ENCODE measurements at regions not wholly inside any gene's neighbourhood (a gene's known extent, or its start where the extent isn't known, plus 50 kb on each side); places are given as distances from the start of the nearest gene placed in this dataset.

DNA sequence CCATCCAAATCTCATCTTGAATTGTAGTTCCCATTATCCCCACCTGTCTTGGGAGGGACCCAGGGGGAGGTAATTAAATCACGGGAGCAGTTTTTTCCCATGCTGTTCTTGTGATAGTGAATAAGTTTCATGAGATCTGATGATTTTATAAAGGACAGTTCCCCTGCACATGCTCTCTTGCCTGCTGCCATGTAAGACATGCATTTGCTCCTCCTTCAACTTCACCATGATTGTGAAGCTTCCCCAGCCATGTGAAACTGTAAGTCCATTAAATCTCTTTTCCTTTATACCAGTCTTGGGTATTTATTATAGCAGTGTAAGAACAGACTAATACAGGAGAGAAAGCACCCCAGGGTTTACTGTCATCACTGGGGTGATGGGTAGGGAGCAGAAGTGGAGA is 220.4 kb upstream of the NUDT4 start:
- DNase-seq, result no peak

DNA sequence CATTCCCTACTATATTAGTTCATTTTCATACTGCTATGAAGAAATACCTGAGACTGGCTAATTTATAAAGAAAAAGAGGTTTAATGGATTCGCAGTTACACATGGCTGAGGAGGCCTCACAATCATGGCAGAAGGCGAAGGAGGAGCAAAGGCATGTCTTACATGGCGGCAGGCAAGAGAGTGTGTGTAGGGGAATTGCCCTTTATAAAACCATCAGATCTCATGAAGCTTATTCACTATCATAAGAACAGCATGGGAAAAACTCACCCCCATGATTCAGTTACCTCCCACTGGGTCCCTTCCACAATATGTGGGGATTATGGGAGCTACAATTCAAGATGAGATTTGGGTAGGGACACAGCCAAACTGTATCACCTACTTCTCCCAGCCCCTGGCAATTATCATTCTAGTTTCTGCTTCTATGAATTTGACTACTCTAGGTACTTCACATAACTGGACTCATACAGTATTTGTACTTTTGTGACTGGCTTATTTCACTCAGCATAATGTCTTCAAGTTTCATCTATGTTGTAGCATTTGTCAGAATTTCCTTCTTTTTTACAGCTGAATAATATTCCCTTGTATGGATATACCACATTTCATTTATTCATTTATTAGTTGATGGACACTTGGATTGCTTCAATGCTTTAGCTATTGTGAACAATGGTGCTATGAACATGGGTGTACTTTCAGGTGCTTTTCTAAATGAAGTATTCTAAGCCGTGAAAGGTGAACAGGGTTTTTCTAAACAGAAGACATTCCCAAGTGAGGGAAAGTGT is 219.5 kb upstream of the NUDT4 start:
- DNase-seq, result no peak

- no peak for DNase-seq
Measured at GRCh38 chr12:93163260-93164036, 214.3 kb upstream of the NUDT4 start.

GRCh38 chr12:93164103-93164880 is 213.4 kb upstream of the NUDT4 start:
- no peak for DNase-seq

- DNase-seq, result no peak
Measured at GRCh38 chr12:93165384-93165932, 212.3 kb upstream of the NUDT4 start.

DNA sequence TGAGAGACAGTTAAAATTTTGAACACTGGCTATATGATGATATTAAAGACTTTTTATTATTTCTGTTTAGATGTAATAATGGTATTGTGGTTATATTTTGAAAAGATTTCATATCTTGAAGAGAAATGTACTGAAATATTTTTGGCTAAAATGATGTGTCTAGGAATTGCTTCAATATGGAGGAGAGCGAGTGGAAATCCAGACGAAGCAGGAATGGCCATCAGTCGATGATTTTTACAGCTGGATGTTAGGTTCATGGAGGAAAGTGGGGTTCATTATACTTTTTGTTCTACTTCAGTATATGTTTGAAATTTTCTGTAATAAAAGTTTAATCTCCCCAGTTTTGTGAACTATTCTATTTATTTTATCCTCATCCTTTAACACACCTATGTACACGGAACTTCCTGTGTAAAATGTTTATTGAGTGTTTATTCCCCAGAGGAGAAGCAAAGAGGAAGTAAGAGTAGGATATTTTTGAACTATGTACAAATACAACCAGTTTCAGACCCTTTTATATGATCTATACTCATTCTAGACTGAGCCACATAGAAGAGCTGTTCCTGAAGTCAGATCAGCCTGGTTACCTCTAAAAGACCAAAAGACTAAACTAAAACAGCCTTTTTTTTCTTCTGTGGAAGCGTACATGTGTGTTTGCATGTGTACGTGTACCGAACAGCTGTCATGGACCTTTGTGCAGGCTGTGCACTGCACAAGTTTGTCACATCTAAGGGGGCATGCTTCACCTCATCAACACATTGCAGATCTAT is 211.0 kb upstream of the NUDT4 start:
- no peak for DNase-seq

DNA sequence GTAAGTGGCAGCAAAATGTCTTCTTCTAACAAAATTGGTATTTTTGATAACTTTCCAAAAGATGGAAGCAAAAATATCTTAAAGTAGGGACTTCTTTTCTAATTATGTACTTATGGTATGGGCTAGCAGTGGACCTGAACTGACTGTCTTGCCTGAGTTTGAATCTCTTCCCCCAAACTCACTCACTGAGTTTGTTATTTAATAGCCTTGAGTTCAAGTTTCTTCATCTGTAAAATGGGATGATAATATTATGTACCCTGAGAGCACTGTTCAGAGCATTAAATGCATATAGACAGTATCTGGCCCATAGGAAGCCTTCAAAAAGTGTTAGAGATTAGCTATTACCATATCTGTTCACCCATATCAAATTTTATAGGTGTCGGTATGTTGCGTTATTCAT is 210.4 kb upstream of the NUDT4 start:
- no peak for DNase-seq

DNA sequence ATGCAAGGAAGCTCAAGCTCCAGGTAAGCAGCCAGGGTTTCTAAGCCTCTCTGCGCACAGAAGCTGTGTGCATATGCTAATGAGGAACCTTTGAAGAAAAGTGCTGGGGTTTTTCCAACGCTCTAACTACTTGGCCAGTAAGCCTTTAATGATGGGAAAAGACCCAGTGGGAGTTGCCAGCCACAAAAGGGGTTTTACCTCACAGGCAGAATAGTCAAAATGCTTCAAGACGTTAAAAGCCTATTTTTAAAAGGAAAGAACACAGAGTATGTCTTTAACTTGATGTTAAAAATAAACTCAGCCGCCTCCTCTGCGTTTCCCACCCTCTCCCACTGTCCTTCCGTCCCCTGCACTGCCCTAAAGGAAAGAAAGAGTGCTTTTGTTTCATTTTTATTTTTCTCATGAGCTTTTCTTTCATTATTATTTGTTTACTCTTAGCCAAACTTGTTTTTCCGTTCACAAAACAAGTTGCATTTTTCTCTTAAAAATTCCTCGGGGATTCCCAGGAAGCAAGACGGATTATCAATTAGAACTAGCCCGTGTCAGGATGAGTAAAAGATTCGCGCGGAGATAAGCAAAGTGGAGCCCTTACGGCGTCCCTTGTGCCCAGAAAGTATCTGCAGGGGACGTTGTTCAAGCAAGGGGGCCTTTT is 209.8 kb upstream of the NUDT4 start:
- DNase-seq, result peak; percentile 6

- no peak for DNase-seq
Measured at GRCh38 chr12:93168751-93169150, 209.0 kb upstream of the NUDT4 start.

GRCh38 chr12:93169536-93169935 is 208.2 kb upstream of the NUDT4 start:
- DNase-seq, result no peak

GRCh38 chr12:93170928-93171327 is 206.8 kb upstream of the NUDT4 start:
- DNase-seq, result no peak

- DNase-seq, result no peak
Measured at GRCh38 chr12:93173178-93173957, 204.4 kb upstream of the NUDT4 start.

DNA sequence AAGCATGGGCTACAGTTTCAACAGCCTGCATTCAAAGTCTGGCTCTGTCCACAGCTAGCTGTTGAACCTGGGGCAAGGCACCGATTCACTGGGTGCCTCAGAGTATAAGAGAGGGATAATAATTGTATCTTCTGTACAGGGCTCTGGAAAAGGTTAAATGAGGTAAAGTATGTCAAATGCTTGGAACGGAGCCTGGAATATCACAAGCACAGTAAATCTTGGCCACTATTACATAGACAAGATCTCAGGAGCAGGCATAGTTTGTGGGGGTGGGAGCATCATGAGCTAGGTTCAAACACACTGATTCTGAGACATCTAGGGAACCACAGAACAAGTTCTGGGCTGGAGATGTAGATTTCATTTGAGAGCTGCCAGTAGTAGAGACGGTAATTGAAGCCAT is 203.7 kb upstream of the NUDT4 start:
- DNase-seq, result no peak

DNA sequence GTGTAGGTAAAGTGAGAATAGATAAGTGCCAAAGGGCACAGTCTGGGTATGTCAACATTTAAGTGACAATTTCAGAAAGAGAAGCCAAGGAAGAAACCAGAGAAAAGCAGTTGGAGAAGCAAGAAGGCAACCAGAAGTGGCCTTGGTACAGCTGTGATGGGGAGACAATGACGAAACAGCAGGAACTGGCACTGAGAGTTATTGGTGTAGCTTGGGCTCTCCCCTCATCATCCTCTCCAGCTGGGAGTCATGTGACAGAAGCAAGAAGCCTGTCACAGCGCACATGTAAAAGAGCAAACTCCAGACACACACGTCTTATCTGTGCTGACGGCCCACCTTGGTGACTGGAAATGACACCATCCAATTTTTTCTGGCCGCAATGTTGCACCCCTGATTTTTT is 203.3 kb upstream of the NUDT4 start:
- DNase-seq, result no peak

DNA sequence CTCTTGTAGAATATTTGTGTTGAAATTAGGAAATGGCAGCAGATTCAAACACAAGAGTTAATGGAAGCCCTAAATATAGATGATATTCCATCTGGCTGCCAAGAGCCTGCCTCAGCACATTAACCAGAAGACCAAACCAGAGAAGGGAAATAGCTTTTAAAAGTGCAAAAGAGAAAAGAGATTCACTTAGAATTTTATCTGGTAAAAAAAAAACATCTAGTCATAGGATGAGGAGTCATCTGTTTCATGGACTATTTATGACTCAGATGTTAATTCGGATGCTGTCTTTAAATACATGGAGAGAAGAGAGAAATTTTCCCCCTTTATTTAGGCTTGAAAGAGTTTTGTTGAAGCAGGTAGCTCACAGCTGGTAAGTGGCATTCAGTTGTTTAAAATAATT is 201.6 kb upstream of the NUDT4 start:
- no peak for DNase-seq

DNA sequence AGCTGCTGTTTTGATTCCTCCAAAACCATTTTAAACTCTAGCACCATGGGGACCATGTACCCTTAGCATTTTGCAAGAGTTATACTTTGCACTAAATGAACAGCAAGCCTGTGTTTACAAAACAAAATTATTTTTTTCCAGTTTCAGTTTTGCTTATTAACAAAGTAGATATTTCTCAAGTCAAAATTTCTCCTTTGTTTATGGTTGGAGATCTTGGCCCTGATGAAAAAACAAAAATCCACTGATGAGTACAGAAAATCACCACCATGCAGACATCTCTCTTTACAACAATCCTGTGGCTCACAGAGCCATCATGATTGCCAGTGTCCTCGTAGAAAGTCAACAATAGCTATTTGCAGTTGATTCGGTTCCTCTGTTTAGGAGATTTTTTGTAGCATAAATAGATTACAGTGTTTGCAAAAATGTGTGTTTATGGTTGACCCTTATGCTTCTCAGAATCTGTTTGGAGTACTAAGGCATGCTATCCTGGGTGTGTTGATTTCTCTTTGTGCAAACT is 201.1 kb upstream of the NUDT4 start:
- no peak for DNase-seq

DNA sequence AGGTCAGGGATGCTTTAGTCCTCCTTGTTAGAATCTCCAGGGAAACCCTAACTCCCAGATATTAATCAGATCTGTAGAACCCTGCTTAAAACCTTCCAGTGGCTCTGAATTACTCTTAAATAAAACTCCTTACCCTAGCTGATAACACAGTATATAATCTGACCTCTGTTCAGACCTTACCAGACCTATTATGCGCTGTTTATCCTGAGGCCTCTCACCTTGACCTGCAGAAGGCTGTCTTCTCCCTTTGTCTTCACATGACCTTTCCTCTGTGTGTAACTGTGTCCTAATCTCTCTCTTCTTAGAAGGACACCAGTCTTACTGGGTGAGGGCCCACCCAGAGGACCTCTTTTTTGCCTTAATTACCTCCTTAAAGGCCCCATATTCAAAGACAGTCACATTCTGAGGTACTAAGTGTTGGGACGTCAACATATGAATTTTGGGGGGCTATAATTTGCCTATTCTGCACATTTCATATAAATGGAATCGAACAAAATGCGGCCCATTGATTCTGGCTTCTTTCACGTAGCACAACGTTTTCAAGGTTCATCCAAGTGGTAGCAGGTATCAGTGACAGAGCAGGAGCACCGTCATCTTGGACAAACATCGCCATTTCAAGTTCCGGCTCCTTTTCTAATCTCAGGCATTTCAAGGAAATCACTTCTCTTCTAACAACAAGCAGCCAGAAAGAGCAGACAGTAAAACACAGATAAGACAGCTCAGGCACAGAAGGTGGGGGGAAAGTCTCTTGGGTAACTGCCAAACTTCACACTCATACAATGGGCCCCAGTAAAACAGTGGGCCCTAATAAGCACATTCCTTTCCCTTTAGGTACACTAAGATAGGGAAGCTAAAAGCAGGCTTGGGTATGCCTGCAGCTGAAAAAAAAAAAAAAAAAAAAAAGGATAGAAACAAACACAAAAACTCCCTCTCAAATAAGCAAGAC is 200.2 kb upstream of the NUDT4 start:
- DNase-seq, result no peak

GRCh38 chr12:93178154-93178878 is 199.4 kb upstream of the NUDT4 start:
- no peak for DNase-seq

GRCh38 chr12:93179792-93180191 is 197.9 kb upstream of the NUDT4 start:
- DNase-seq, result no peak

All from CD4-positive, alpha-beta T cell treated with Interleukin-17A for 1 hour (primary cell).